ENCODE measurements at regions not wholly inside any gene's neighbourhood (a gene's known extent, or its start where the extent isn't known, plus 50 kb on each side); places are given as distances from the start of the nearest gene placed in this dataset.

GRCh38 chr4:180100433-180101344, 2142.5 kb upstream of the TENM3 start:
- Histone ChIP-seq H3K9me3 (ENCODE audit: severe bottlenecking) (peaks cover 2% of the 10 kb centered on the region), H3K36me3 (ENCODE audit: low read depth) (no peaks in the 10 kb centered on the region), H3K4me3 (ENCODE audit: severe bottlenecking) (no peak overlapping the region), H3K27me3 (ENCODE audit: insufficient read depth, poor library complexity, severe bottlenecking) (no peaks in the 10 kb centered on the region), H3K27ac (ENCODE audit: poor library complexity, severe bottlenecking) (no peak overlapping the region), H3K4me1 (ENCODE audit: insufficient read depth, poor library complexity, severe bottlenecking) (no peaks in the 10 kb centered on the region)
- ATAC-seq (ENCODE audit: low read depth) (no peak), DNase-seq (ENCODE audit: low spot score) (peak; percentile 40)
- TF ChIP-seq, protein P1, sequence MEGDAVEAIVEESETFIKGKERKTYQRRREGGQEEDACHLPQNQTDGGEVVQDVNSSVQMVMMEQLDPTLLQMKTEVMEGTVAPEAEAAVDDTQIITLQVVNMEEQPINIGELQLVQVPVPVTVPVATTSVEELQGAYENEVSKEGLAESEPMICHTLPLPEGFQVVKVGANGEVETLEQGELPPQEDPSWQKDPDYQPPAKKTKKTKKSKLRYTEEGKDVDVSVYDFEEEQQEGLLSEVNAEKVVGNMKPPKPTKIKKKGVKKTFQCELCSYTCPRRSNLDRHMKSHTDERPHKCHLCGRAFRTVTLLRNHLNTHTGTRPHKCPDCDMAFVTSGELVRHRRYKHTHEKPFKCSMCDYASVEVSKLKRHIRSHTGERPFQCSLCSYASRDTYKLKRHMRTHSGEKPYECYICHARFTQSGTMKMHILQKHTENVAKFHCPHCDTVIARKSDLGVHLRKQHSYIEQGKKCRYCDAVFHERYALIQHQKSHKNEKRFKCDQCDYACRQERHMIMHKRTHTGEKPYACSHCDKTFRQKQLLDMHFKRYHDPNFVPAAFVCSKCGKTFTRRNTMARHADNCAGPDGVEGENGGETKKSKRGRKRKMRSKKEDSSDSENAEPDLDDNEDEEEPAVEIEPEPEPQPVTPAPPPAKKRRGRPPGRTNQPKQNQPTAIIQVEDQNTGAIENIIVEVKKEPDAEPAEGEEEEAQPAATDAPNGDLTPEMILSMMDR (IDR thresholded peaks at IDR 0.05; ENCODE audit: poor library complexity, severe bottlenecking): no peak

- no peaks in the 10 kb centered on the region for H3K36me3 ChIP-seq (ENCODE audit: low read depth)
These were observed 2141.7 kb upstream of the TENM3 start for GRCh38 chr4:180101348-180102083.

GRCh38 chr4:180103794-180104193, 2139.4 kb upstream of the TENM3 start:
- Histone ChIP-seq H3K36me3 (ENCODE audit: low read depth) (no peaks in the 10 kb centered on the region), H3K27me3 (ENCODE audit: insufficient read depth, poor library complexity, severe bottlenecking) (no peaks in the 10 kb centered on the region), H3K4me1 (ENCODE audit: insufficient read depth, poor library complexity, severe bottlenecking) (no peaks in the 10 kb centered on the region), H3K9me3 (ENCODE audit: severe bottlenecking) (no peaks in the 10 kb centered on the region), H3K27ac (ENCODE audit: poor library complexity, severe bottlenecking) (no peak overlapping the region), H3K4me3 (ENCODE audit: severe bottlenecking) (no peak overlapping the region)
- DNase-seq (ENCODE audit: low spot score) (no peak), ATAC-seq (ENCODE audit: low read depth) (no peak)
- TF ChIP-seq, protein P1 (IDR thresholded peaks at IDR 0.05; ENCODE audit: poor library complexity, severe bottlenecking): no peak

More at GRCh38 chr4:180101348-180102083, 2141.7 kb upstream of the TENM3 start:
- Histone ChIP-seq H3K27ac (ENCODE audit: poor library complexity, severe bottlenecking) (no peak overlapping the region), H3K4me3 (ENCODE audit: severe bottlenecking) (no peak overlapping the region), H3K27me3 (ENCODE audit: insufficient read depth, poor library complexity, severe bottlenecking) (no peaks in the 10 kb centered on the region), H3K4me1 (ENCODE audit: insufficient read depth, poor library complexity, severe bottlenecking) (no peaks in the 10 kb centered on the region), H3K9me3 (ENCODE audit: severe bottlenecking) (peaks cover 2% of the 10 kb centered on the region)
- TF ChIP-seq, protein P1 (IDR thresholded peaks at IDR 0.05; ENCODE audit: poor library complexity, severe bottlenecking): no peak
- DNase-seq (ENCODE audit: low spot score) (no peak), ATAC-seq (ENCODE audit: low read depth) (no peak)

GRCh38 chr4:180105362-180105761, 2137.8 kb upstream of the TENM3 start:
- Histone ChIP-seq H3K4me3 (ENCODE audit: severe bottlenecking) (no peak overlapping the region), H3K36me3 (ENCODE audit: low read depth) (no peaks in the 10 kb centered on the region), H3K4me1 (ENCODE audit: insufficient read depth, poor library complexity, severe bottlenecking) (no peaks in the 10 kb centered on the region), H3K27ac (ENCODE audit: poor library complexity, severe bottlenecking) (no peak overlapping the region), H3K9me3 (ENCODE audit: severe bottlenecking) (no peaks in the 10 kb centered on the region), H3K27me3 (ENCODE audit: insufficient read depth, poor library complexity, severe bottlenecking) (no peaks in the 10 kb centered on the region)
- ATAC-seq (ENCODE audit: low read depth): no peak
- no peak for DNase-seq (ENCODE audit: low spot score)
- TF ChIP-seq, protein P1 (IDR thresholded peaks at IDR 0.05; ENCODE audit: poor library complexity, severe bottlenecking): no peak

Measured in RWPE2 (cell line).